ENCODE measurements at regions not wholly inside any gene's neighbourhood (a gene's known extent, or its start where the extent isn't known, plus 50 kb on each side); places are given as distances from the start of the nearest gene placed in this dataset.

DNA sequence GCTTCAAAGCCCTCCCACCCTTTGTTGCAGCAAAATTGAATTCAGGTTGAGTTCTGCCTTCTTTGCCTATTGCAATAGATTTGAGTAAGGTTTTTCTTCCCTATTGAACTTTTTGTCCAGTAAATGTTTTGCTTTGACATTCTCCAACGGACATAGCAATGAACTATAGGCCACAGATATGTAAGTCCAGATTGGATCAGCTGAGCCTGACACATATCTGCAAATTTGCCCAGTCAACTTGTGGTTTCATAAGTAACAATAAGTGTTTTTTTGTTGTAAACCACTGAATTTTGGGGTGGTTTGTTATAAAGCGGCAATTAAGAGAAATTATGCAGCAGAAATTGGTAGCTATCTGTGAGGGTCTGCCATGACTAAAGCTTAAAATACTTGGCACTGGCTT lies 332.1 kb upstream of the SORCS1 start:
- H3K27me3 ChIP-seq (ENCODE audit: control insufficient read depth, insufficient read depth, low read length), result no peaks in the 10 kb centered on the region
- H3K9me3 ChIP-seq (ENCODE audit: control insufficient read depth, low read length), result no peaks in the 10 kb centered on the region
- no peak overlapping the region for H3K9ac ChIP-seq (ENCODE audit: low read length)
- H3K4me1 ChIP-seq (ENCODE audit: control insufficient read depth, insufficient read depth, low read length), result no peaks in the 10 kb centered on the region
- no peaks in the 10 kb centered on the region for H3K36me3 ChIP-seq (ENCODE audit: control insufficient read depth, insufficient read depth, low read length)
- no peak overlapping the region for H3K4me3 ChIP-seq (ENCODE audit: low read length)

DNA sequence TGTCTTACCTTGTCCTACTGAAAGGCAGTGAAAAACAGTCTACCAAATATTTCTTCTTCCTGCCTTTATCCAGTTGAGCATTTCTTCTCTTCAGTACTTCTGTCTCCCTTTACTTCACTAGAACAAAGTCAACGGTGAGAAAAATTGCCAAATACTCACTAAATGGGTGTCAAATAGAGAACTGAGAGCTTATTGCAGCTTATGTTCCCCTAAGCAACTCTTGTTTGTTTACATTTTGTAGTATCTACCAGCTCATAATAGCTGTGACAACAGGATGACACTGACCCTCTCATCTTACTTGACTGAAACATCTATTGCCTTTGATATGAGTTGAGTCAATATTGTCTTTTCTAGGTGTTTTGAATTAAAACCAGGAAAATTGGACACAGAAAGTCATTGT lies 327.9 kb upstream of the SORCS1 start:
- Histone ChIP-seq H3K9me3 (ENCODE audit: control insufficient read depth, low read length) (no peaks in the 10 kb centered on the region), H3K36me3 (ENCODE audit: control insufficient read depth, insufficient read depth, low read length) (no peaks in the 10 kb centered on the region), H3K4me1 (ENCODE audit: control insufficient read depth, insufficient read depth, low read length) (no peaks in the 10 kb centered on the region), H3K27me3 (ENCODE audit: control insufficient read depth, insufficient read depth, low read length) (no peaks in the 10 kb centered on the region), H3K9ac (ENCODE audit: low read length) (no peak overlapping the region), H3K4me3 (ENCODE audit: low read length) (no peak overlapping the region)

DNA sequence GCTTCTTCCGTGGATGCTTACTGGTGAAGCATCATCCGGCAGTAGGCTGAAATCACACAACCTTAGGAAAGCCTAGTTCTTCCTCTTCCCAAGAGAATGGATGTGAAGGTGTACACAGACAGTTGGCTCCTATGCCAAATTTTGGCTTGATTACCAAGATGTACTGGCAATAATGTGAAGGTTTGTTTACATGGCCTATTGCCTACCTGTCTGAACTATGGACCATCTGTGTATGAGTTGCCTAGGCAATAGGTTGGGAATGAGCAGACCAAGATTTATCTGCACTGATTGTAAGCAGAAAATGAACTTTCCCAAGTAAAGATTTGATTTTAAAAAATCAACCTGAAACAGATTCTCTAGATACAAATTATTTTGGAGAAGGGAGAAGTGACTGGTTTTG lies 325.9 kb upstream of the SORCS1 start:
- Histone ChIP-seq H3K4me1 (ENCODE audit: control insufficient read depth, insufficient read depth, low read length) (no peaks in the 10 kb centered on the region), H3K27me3 (ENCODE audit: control insufficient read depth, insufficient read depth, low read length) (no peaks in the 10 kb centered on the region), H3K4me3 (ENCODE audit: low read length) (no peak overlapping the region), H3K36me3 (ENCODE audit: control insufficient read depth, insufficient read depth, low read length) (no peaks in the 10 kb centered on the region), H3K9me3 (ENCODE audit: control insufficient read depth, low read length) (no peaks in the 10 kb centered on the region), H3K9ac (ENCODE audit: low read length) (no peak overlapping the region)

DNA sequence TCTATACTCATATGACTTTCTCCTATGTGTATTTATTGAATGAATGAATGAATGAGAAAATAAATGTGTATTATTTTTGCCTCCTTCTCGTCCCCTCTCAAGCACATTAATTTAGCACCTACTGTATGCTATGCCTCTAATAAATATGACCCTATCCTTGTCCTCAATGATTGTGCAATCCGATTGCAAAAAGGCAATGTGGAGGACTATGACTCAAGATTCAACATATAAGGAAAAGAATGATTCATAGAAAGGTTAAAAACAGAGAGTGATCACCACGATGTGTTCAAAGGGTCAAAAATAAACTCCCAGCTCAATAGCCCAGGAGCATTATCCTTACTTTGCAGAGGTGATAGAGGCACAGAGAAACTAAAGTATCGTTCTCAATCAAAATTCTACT lies 322.8 kb upstream of the SORCS1 start:
- Histone ChIP-seq H3K4me3 (ENCODE audit: low read length) (no peak overlapping the region), H3K9me3 (ENCODE audit: control insufficient read depth, low read length) (no peaks in the 10 kb centered on the region), H3K36me3 (ENCODE audit: control insufficient read depth, insufficient read depth, low read length) (no peaks in the 10 kb centered on the region), H3K27me3 (ENCODE audit: control insufficient read depth, insufficient read depth, low read length) (no peaks in the 10 kb centered on the region), H3K4me1 (ENCODE audit: control insufficient read depth, insufficient read depth, low read length) (no peaks in the 10 kb centered on the region), H3K9ac (ENCODE audit: low read length) (no peak overlapping the region)

DNA sequence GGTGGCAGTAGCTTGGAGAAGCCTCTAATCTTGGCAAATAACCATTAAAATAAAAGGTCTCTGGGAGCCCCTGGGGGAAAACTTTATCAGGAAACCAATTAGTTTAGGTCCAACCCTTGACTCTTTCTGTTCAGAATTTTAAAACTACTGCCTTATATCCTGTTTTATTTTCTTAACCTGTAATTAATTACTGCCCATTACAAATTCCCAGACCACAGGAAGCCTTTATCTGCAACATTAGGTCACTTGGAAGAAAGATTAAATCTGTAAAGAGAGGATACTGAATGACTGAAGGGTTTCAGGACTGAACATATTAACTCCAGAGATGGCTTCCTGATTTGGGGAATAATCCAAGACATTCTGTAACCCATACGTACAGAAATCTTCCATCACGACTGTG lies 320.5 kb upstream of the SORCS1 start:
- H3K36me3 ChIP-seq (ENCODE audit: control insufficient read depth, insufficient read depth, low read length), result no peaks in the 10 kb centered on the region
- H3K27me3 ChIP-seq (ENCODE audit: control insufficient read depth, insufficient read depth, low read length), result no peaks in the 10 kb centered on the region
- no peak overlapping the region for H3K9ac ChIP-seq (ENCODE audit: low read length)
- H3K4me3 ChIP-seq (ENCODE audit: low read length), result no peak overlapping the region
- no peaks in the 10 kb centered on the region for H3K4me1 ChIP-seq (ENCODE audit: control insufficient read depth, insufficient read depth, low read length)
- no peaks in the 10 kb centered on the region for H3K9me3 ChIP-seq (ENCODE audit: control insufficient read depth, low read length)

DNA sequence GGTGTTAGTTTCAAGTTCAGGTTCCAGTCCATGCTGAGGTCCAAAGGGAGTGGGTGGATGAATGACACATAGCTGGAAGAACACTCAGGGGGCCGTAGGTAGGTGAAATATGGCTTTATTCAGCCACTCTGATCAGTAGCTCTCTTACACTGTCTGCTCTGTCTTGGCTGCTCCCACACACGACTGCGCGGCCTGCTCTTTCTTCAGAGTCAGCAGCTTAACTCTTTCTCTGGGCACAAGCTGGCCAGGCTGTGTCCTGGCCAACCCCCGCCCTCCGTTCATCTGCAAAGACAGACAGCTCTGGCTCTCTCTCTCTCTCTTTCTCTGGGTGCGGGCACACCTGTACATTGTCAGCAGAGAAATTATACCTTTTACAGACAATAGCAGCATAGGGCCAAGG lies 317.4 kb upstream of the SORCS1 start:
- H3K9me3 ChIP-seq (ENCODE audit: control insufficient read depth, low read length), result no peaks in the 10 kb centered on the region
- no peak overlapping the region for H3K9ac ChIP-seq (ENCODE audit: low read length)
- no peaks in the 10 kb centered on the region for H3K27me3 ChIP-seq (ENCODE audit: control insufficient read depth, insufficient read depth, low read length)
- no peaks in the 10 kb centered on the region for H3K36me3 ChIP-seq (ENCODE audit: control insufficient read depth, insufficient read depth, low read length)
- H3K4me3 ChIP-seq (ENCODE audit: low read length), result no peak overlapping the region
- no peaks in the 10 kb centered on the region for H3K4me1 ChIP-seq (ENCODE audit: control insufficient read depth, insufficient read depth, low read length)

DNA sequence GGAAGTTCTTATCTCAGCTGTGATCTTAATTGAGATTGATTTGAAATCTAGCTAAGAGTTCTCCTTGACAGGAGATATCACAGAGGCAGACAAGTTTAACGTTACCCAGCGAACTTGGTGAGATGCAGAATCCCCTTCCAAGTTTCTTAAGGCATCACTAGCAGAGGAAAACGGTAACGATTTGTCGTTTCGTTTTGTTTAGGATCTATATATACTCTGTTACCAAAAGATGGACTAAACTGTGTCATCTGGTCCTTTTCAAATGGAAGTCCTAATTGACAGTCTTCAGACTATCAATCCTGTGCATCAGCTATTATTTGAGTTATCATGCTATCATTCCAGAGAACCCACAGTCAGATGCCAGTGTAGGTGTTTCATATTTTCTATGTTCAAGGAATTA lies 316.7 kb upstream of the SORCS1 start:
- Histone ChIP-seq H3K4me3 (ENCODE audit: low read length) (no peak overlapping the region), H3K27me3 (ENCODE audit: control insufficient read depth, insufficient read depth, low read length) (no peaks in the 10 kb centered on the region), H3K36me3 (ENCODE audit: control insufficient read depth, insufficient read depth, low read length) (no peaks in the 10 kb centered on the region), H3K9ac (ENCODE audit: low read length) (no peak overlapping the region), H3K4me1 (ENCODE audit: control insufficient read depth, insufficient read depth, low read length) (no peaks in the 10 kb centered on the region), H3K9me3 (ENCODE audit: control insufficient read depth, low read length) (no peaks in the 10 kb centered on the region)

DNA sequence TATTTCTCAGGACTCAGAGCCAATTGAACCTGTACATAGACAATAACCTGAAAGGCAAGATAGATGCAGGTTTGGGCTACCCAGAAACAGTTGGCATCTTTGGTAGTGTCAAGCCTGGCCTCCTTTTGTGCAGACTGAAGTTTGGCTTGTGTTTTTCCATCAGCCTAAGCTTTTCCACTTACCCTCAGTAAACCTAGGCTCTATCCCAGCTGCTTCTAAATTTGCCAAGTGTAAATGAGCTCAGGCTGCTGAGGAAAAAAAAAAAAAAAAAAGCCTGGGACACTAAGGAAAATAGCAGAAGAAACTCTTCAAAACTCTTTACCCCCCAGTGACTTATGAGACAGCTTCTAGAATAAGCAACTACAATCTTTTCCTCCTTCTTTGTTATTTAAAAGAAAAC lies 316.3 kb upstream of the SORCS1 start:
- Histone ChIP-seq H3K4me1 (ENCODE audit: control insufficient read depth, insufficient read depth, low read length) (no peaks in the 10 kb centered on the region), H3K36me3 (ENCODE audit: control insufficient read depth, insufficient read depth, low read length) (no peaks in the 10 kb centered on the region), H3K4me3 (ENCODE audit: low read length) (no peak overlapping the region), H3K9ac (ENCODE audit: low read length) (no peak overlapping the region), H3K9me3 (ENCODE audit: control insufficient read depth, low read length) (no peaks in the 10 kb centered on the region), H3K27me3 (ENCODE audit: control insufficient read depth, insufficient read depth, low read length) (no peaks in the 10 kb centered on the region)

DNA sequence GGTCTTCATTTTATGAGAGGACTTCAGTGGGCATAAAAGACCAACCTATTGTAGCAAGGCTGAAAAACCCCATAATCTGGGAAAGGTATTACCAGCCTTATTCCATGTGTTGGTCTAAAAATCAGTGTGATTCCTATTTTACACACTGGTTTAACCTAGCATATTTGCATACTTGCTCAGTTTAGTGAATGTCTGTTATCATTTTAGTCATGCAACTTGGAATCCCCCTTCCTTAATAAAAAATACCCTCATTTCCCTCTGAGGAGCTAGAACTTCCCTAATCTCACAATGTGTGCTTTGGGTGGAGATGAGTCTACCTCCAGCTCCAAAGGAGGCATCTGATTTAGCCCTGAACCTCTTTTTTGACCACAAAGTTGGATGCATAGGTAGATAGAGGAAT lies 312.8 kb upstream of the SORCS1 start:
- Histone ChIP-seq H3K9ac (ENCODE audit: low read length) (no peak overlapping the region), H3K4me3 (ENCODE audit: low read length) (no peak overlapping the region), H3K36me3 (ENCODE audit: control insufficient read depth, insufficient read depth, low read length) (no peaks in the 10 kb centered on the region), H3K9me3 (ENCODE audit: control insufficient read depth, low read length) (no peaks in the 10 kb centered on the region), H3K27me3 (ENCODE audit: control insufficient read depth, insufficient read depth, low read length) (no peaks in the 10 kb centered on the region), H3K4me1 (ENCODE audit: control insufficient read depth, insufficient read depth, low read length) (no peaks in the 10 kb centered on the region)

DNA sequence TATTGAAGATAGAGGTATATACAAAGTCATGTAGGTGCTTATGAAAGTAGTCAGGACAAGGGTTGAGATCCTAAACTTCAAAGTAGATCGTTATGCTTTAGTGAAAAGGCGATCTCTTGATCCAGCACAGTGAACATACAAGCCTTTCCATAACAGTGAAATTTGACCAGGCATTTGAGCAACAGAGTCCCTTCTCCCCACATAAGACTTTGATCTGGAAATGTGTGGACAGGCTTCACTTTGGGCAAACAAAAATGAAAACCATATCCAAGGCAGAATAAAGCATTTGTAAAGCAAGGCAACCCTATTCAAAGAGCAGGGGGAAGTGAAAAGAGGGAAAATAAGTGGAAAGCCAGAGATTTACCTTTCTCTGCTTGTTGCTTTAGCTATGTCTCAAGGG lies 311.9 kb upstream of the SORCS1 start:
- no peak overlapping the region for H3K9ac ChIP-seq (ENCODE audit: low read length)
- H3K4me1 ChIP-seq (ENCODE audit: control insufficient read depth, insufficient read depth, low read length), result no peaks in the 10 kb centered on the region

DNA sequence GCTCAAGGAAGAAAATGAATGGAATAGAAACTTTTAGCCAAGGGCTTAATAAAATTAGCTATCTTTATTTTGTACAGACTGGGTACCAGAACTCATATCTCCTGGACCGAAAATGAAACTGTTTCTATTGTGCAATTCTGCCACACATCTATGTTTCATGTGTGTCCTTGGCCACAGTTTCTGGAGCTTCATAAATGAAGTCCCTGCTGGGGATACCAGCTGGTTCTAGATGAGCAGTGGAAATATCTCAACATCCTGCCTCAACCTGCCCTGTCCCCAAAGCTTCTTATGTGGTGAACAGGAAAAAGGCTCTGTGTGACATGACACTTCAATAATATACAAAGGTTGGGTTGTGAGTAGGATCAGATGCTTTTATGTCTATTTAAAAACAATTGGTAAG lies 310.1 kb upstream of the SORCS1 start:
- H3K4me3 ChIP-seq (ENCODE audit: low read length), result no peak overlapping the region
- H3K4me1 ChIP-seq (ENCODE audit: control insufficient read depth, insufficient read depth, low read length), result no peaks in the 10 kb centered on the region
- H3K9ac ChIP-seq (ENCODE audit: low read length), result no peak overlapping the region
- no peaks in the 10 kb centered on the region for H3K36me3 ChIP-seq (ENCODE audit: control insufficient read depth, insufficient read depth, low read length)
- H3K9me3 ChIP-seq (ENCODE audit: control insufficient read depth, low read length), result no peaks in the 10 kb centered on the region
- no peaks in the 10 kb centered on the region for H3K27me3 ChIP-seq (ENCODE audit: control insufficient read depth, insufficient read depth, low read length)

More for the DNA sequence above, 311.9 kb upstream of the SORCS1 start:
- no peaks in the 10 kb centered on the region for H3K27me3 ChIP-seq (ENCODE audit: control insufficient read depth, insufficient read depth, low read length)
- H3K36me3 ChIP-seq (ENCODE audit: control insufficient read depth, insufficient read depth, low read length), result no peaks in the 10 kb centered on the region
- H3K4me3 ChIP-seq (ENCODE audit: low read length), result no peak overlapping the region
- no peaks in the 10 kb centered on the region for H3K9me3 ChIP-seq (ENCODE audit: control insufficient read depth, low read length)

DNA sequence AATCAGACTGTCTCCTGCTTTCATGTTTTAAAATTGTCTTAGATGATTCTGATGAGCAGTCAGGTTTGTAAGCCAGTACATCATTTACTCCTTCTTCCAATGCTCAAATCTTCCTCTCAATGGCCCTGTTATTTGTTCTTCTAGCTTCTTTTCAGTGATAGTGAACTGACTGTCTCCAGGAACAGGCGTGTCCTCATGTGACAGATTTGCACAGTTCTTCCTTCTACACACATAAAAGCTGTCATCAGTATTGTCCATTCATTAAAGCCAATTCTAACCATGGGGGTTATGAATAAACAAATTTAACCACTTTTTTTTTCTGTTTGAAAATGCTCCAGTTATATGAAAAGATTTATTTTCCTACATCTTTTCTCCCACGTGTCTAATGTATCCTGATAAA lies 308.7 kb upstream of the SORCS1 start:
- Histone ChIP-seq H3K4me1 (ENCODE audit: control insufficient read depth, insufficient read depth, low read length) (no peaks in the 10 kb centered on the region), H3K9me3 (ENCODE audit: control insufficient read depth, low read length) (no peaks in the 10 kb centered on the region), H3K36me3 (ENCODE audit: control insufficient read depth, insufficient read depth, low read length) (no peaks in the 10 kb centered on the region), H3K4me3 (ENCODE audit: low read length) (no peak overlapping the region), H3K27me3 (ENCODE audit: control insufficient read depth, insufficient read depth, low read length) (no peaks in the 10 kb centered on the region), H3K9ac (ENCODE audit: low read length) (no peak overlapping the region)

DNA sequence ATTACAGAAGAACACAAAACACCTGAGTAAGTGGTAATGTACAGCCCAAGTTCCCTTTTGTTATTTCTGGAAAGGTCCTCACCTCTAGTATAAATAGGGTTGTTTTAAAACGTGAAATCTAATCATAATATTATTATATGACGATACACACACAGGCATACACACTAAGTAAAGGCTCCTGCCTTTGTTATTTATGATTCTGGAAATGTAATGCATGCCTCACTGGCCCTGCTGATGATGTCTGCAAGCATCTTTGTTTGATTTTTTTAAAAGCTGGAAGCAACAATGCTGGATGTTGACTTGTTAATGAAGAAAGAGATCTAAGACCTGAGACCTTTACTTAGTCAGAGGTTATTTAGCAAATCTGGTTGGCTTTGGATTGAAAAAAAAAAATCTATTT lies 307.4 kb upstream of the SORCS1 start:
- no peak overlapping the region for H3K4me3 ChIP-seq (ENCODE audit: low read length)
- no peaks in the 10 kb centered on the region for H3K4me1 ChIP-seq (ENCODE audit: control insufficient read depth, insufficient read depth, low read length)
- no peaks in the 10 kb centered on the region for H3K36me3 ChIP-seq (ENCODE audit: control insufficient read depth, insufficient read depth, low read length)

More for the DNA sequence above, 307.4 kb upstream of the SORCS1 start:
- H3K27me3 ChIP-seq (ENCODE audit: control insufficient read depth, insufficient read depth, low read length), result no peaks in the 10 kb centered on the region
- H3K9me3 ChIP-seq (ENCODE audit: control insufficient read depth, low read length), result no peaks in the 10 kb centered on the region
- H3K9ac ChIP-seq (ENCODE audit: low read length), result no peak overlapping the region

Measured in mucosa of stomach (tissue), 1 donor.